Activated naive CD8-positive, alpha-beta T cell treated with anti-CD3 and anti-CD28 coated beads for 36 hours (primary cell): ENCODE measurements at regions not wholly inside any gene's neighbourhood (a gene's known extent, or its start where the extent isn't known, plus 50 kb on each side); places are given as distances from the start of the nearest gene placed in this dataset.
A peak's percentile ranks its signal among the peaks of the same experiment; 100 is the strongest.

Experiments
- DNase-seq: peaks from one replicate; pipeline ENCODE4 v3.0.0; 2021
- H3K27ac Mint-ChIP-seq: one replicate; pipeline ENCODE4 v1.8.0; 2022; ENCODE audit warnings: mild to moderate bottlenecking, moderate library complexity, mixed read lengths
- H3K27me3 Mint-ChIP-seq: one replicate; pipeline ENCODE4 v1.8.0; 2022; ENCODE audit warnings: mild to moderate bottlenecking, mixed read lengths
- H3K36me3 Mint-ChIP-seq: one replicate; pipeline ENCODE4 v1.8.0; 2021; ENCODE audit warnings: mild to moderate bottlenecking, mixed read lengths
- H3K4me1 Mint-ChIP-seq: one replicate; pipeline ENCODE4 v1.8.0; 2021; ENCODE audit warnings: mixed read lengths
- H3K4me3 Mint-ChIP-seq: one replicate; pipeline ENCODE4 v1.8.0; 2022; ENCODE audit warnings: mild to moderate bottlenecking, moderate library complexity, mixed read lengths
- H3K9me3 Mint-ChIP-seq: one replicate; pipeline ENCODE4 v1.8.0; 2022; ENCODE audit warnings: mixed read lengths

GRCh38 chr10:118246332-118247295, 95.5 kb downstream of the FAM204A start:
- H3K27ac Mint-ChIP-seq = no peak overlapping the region
- H3K9me3 Mint-ChIP-seq = no peaks in the 10 kb centered on the region
- H3K27me3 Mint-ChIP-seq = peaks cover 64% of the 10 kb centered on the region

DNA sequence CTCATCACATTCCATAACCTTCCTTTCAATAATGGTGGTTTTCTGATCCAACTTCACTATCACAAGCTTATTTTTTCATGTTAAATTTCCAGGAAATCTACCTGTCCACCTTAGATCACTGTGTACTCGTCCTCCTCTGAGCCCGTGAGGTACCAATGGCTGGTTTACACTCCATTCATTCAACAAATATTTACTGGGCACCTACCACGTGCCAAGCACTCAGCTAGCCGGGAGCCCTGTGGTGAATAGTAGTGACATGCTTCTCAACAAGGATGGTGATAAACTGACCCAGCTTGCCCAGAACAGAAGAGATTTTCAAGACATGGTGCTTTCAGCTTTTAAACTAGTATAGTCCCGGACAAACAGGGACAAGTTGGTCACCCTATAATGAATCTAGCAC, 98.2 kb downstream of the FAM204A start:
- Mint-ChIP-seq H3K4me3 (no peak overlapping the region), H3K4me1 (no peaks in the 10 kb centered on the region), H3K9me3 (no peaks in the 10 kb centered on the region), H3K27me3 (peaks cover 65% of the 10 kb centered on the region), H3K36me3 (no peaks in the 10 kb centered on the region), H3K27ac (no peak overlapping the region)
- no peak for DNase-seq

More at GRCh38 chr10:118246332-118247295, 95.5 kb downstream of the FAM204A start:
- no peaks in the 10 kb centered on the region for H3K36me3 Mint-ChIP-seq
- no peak for DNase-seq
- H3K4me1 Mint-ChIP-seq = no peaks in the 10 kb centered on the region
- no peak overlapping the region for H3K4me3 Mint-ChIP-seq

DNA sequence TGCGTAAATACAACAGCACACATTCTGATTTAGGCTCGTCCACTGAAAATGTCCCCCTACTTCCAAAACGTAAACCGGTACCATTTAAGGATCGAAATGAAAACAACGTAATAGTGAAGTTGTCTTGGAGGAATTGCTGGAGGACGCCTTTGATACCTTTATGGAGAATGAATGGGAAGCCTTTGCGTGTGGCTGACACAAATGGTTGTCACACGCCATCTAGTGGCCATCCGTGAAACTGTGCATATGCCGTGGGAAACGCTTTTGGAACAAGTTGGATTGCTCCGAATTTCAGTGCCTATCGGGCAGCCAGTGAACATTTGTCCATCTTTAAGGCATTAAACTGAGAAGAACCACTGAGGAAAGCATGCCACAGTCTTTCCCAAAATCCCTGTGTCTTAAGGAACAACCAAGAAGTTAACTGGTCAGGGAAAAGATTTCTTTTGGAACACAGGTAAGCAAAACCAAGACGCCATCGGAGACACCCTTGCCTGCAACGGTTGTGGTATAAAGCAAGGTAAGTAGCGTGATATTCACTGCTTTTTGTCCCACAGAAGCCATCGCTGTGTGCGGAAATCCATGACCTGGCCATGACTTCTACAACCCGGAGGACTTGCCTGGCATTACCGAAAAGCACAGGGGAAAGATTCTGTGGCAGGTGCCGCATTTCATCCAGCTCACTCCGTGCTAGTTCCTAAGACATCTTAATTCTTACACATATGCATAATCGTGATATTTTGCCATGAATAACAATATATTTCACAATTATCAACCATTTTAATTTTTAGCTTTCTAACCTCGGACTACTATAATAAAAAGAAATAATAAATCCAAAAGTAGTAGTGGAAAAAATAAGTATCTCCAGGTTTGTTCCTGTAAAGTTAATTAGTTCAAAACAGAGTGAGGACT, 100.6 kb downstream of the FAM204A start:
- DNase-seq = peak; percentile 45
- Mint-ChIP-seq H3K27me3 (peaks cover 59% of the 10 kb centered on the region), H3K4me3 (no peak overlapping the region)

DNA sequence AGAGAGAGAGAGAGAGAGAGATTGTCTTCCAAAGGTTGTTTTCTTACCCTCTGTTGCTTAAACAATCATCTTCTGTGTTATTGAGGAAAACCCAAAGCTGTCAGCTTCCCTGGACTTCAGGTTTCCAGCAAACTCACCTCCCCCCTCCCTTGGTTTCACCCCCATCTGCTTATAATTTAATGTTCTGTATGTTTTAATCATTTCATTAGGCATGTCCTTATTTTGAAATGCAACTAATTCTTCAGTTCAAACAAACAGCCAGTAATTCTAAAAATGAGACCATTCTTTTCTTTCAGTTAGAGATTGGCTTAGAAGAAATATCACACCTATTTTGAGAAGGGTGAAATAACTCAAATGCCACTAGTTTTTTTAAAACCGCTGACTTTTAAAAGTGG, 102.9 kb downstream of the FAM204A start:
- Mint-ChIP-seq H3K4me3 (no peak overlapping the region), H3K9me3 (no peaks in the 10 kb centered on the region), H3K27ac (no peak overlapping the region), H3K4me1 (no peaks in the 10 kb centered on the region), H3K27me3 (peaks cover 36% of the 10 kb centered on the region), H3K36me3 (no peaks in the 10 kb centered on the region)
- DNase-seq = no peak

More for the DNA sequence above, 100.6 kb downstream of the FAM204A start:
- H3K9me3 Mint-ChIP-seq = no peaks in the 10 kb centered on the region
- no peaks in the 10 kb centered on the region for H3K4me1 Mint-ChIP-seq
- H3K36me3 Mint-ChIP-seq = no peaks in the 10 kb centered on the region
- no peak overlapping the region for H3K27ac Mint-ChIP-seq

- no peak for DNase-seq
- H3K4me3 Mint-ChIP-seq = no peak overlapping the region
- H3K4me1 Mint-ChIP-seq = no peaks in the 10 kb centered on the region
- no peaks in the 10 kb centered on the region for H3K36me3 Mint-ChIP-seq
- no peaks in the 10 kb centered on the region for H3K9me3 Mint-ChIP-seq
- no peak overlapping the region for H3K27ac Mint-ChIP-seq
- H3K27me3 Mint-ChIP-seq = peaks cover 35% of the 10 kb centered on the region
Measured at GRCh38 chr10:118238573-118239235, 103.4 kb downstream of the FAM204A start.

DNA sequence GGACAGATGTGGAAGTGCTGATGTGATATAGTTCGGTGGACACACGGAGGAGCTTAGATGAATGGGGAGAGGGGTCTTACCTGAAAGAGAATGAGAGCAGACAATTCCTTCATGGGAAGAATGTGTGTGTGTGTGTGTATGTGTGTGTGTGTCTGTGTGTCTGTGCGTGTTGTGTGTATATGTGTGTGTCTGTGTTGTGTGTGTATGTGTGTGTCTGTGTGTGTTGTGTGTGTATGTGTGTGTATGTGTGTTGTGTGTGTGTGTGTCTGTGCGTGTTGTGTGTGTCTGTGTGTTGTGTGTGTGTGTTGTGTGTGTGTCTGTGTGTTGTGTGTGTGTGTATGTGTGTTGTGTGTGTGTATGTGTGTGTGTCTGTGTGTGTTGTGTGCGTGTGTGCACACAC, 104.2 kb downstream of the FAM204A start:
- H3K4me3 Mint-ChIP-seq = no peak overlapping the region
- no peaks in the 10 kb centered on the region for H3K4me1 Mint-ChIP-seq
- H3K27me3 Mint-ChIP-seq = peaks cover 42% of the 10 kb centered on the region
- H3K27ac Mint-ChIP-seq = no peak overlapping the region
- no peak for DNase-seq
- H3K36me3 Mint-ChIP-seq = no peaks in the 10 kb centered on the region
- no peaks in the 10 kb centered on the region for H3K9me3 Mint-ChIP-seq

GRCh38 chr10:118234683-118235082, 107.4 kb downstream of the FAM204A start:
- no peaks in the 10 kb centered on the region for H3K36me3 Mint-ChIP-seq
- H3K4me3 Mint-ChIP-seq = no peak overlapping the region
- no peaks in the 10 kb centered on the region for H3K4me1 Mint-ChIP-seq
- H3K9me3 Mint-ChIP-seq = no peaks in the 10 kb centered on the region
- H3K27me3 Mint-ChIP-seq = peaks cover 31% of the 10 kb centered on the region
- no peak for DNase-seq
- no peak overlapping the region for H3K27ac Mint-ChIP-seq

DNA sequence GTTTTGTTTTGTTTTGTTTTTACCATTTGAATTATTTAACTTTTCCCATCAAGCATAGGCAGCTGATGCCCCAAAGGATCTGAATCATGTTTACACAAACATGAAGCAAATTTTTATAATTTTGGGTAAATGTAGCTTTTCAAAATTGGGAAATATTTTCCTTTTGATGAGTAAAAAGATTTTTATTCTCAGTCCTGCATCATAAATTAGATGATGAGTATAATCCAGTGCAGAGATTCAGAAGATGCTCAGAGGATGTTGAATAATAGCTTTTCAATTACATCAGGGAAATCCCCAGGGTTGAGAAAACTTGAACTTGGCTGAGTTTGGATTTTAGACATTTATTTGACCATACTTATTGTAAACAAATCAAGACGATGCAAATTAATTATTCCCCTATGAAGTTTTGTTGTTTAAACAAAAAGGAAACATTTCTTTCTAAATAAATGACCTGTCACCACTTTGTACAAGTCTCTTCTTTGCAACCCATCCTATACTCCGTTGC, 121.7 kb downstream of the FAM204A start:
- Mint-ChIP-seq H3K36me3 (no peaks in the 10 kb centered on the region), H3K4me1 (no peaks in the 10 kb centered on the region), H3K27ac (no peak overlapping the region), H3K4me3 (no peak overlapping the region), H3K9me3 (peaks cover 7% of the 10 kb centered on the region), H3K27me3 (peaks cover 17% of the 10 kb centered on the region)
- DNase-seq = no peak

DNA sequence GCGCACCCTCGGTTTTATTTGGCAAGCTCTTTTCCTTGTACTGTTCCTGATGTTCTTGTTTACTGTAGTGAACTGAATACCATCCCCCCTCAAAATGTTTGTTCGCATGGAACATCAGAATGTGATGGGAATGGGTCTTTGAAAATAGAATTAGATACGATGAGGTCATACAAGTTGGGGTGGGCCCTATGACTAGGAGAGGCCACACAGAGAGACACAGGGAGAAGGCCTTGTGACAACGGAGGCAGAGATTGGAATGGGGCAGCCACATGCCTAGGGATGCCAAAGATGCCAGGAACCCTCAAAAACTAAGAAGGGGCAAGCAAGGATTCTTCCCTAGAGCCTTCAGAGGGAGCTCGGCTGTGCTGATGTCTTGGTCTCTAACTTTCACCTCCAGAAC, 123.6 kb downstream of the FAM204A start:
- no peak for DNase-seq
- Mint-ChIP-seq H3K27me3 (peaks cover 9% of the 10 kb centered on the region), H3K36me3 (no peaks in the 10 kb centered on the region), H3K27ac (no peak overlapping the region), H3K4me1 (no peaks in the 10 kb centered on the region), H3K9me3 (no peaks in the 10 kb centered on the region), H3K4me3 (no peak overlapping the region)

DNA sequence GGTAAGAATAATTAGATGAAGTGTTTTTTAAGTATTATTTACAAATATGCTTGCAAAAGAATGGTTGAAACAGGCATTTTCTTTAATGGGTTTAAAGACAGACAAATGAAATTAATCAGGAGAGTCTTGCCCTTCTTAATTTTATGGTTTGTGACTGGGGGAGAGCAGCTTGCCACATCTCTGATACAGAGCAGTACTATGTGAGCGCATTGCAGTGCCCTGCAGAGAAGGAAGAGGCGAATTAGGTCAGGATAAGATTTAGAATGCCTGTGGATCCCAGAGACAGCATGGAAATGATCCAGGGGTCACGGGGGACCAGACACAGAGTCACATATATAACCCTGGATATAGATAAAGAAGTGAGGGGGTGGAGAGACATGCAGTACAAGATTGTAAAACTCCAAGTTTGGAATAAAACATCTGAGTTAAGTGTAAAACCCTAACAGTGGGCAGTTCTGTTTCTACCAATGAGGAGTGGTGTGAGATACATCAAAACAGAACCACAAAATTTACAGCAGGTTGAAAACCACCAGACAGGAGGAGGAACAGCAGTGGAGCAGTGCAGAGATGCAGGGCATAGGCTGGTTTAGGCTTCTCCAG, 125.5 kb downstream of the FAM204A start:
- no peak for DNase-seq
- Mint-ChIP-seq H3K27me3 (peaks cover 9% of the 10 kb centered on the region), H3K36me3 (no peaks in the 10 kb centered on the region), H3K4me1 (no peaks in the 10 kb centered on the region), H3K27ac (no peak overlapping the region), H3K9me3 (no peaks in the 10 kb centered on the region), H3K4me3 (no peak overlapping the region)

DNA sequence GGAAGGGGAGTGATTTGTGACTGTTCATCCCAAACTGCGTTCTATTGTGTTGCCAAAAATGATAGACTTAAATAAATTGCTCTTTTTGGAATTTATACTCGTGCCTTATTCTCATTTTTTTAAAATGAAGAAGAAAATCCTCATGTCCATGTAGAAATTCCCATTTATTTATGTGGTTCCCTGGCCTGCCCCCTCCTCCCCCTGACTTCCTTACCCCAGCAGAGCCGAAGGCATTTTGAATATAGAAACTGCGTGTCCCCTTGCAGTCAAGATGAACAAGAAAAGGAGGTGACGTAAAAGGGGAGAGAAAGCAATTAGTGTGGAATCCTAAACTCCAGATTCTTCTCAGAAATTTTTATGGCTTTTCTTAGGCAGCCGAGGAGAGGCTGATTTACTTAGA, 126.1 kb downstream of the FAM204A start:
- H3K4me3 Mint-ChIP-seq = no peak overlapping the region
- no peak overlapping the region for H3K27ac Mint-ChIP-seq
- H3K27me3 Mint-ChIP-seq = peaks cover 7% of the 10 kb centered on the region
- H3K36me3 Mint-ChIP-seq = no peaks in the 10 kb centered on the region
- H3K9me3 Mint-ChIP-seq = no peaks in the 10 kb centered on the region
- DNase-seq = no peak
- H3K4me1 Mint-ChIP-seq = no peaks in the 10 kb centered on the region

- H3K27me3 Mint-ChIP-seq = peaks cover 7% of the 10 kb centered on the region
Measured at GRCh38 chr10:118214776-118215175, 127.3 kb downstream of the FAM204A start.

GRCh38 chr10:118213436-118213835, 128.7 kb downstream of the FAM204A start:
- Mint-ChIP-seq H3K27me3 (peaks cover 14% of the 10 kb centered on the region), H3K4me3 (no peak overlapping the region), H3K36me3 (no peaks in the 10 kb centered on the region), H3K4me1 (no peaks in the 10 kb centered on the region), H3K9me3 (no peaks in the 10 kb centered on the region), H3K27ac (no peak overlapping the region)
- no peak for DNase-seq

More at GRCh38 chr10:118214776-118215175, 127.3 kb downstream of the FAM204A start:
- Mint-ChIP-seq H3K9me3 (no peaks in the 10 kb centered on the region), H3K36me3 (no peaks in the 10 kb centered on the region), H3K27ac (no peak overlapping the region), H3K4me1 (no peaks in the 10 kb centered on the region), H3K4me3 (no peak overlapping the region)
- no peak for DNase-seq

GRCh38 chr10:118210276-118210675, 131.8 kb downstream of the FAM204A start:
- DNase-seq = no peak
- Mint-ChIP-seq H3K9me3 (no peaks in the 10 kb centered on the region), H3K27ac (no peak overlapping the region), H3K4me3 (no peak overlapping the region), H3K36me3 (no peaks in the 10 kb centered on the region), H3K27me3 (peaks cover 22% of the 10 kb centered on the region), H3K4me1 (no peaks in the 10 kb centered on the region)
